Neural progenitor cell (in vitro differentiated cells): ENCODE measurements at regions not wholly inside any gene's neighbourhood (a gene's known extent, or its start where the extent isn't known, plus 50 kb on each side); places are given as distances from the start of the nearest gene placed in this dataset.
A peak's percentile ranks its signal among the peaks of the same experiment; 100 is the strongest.

Experiments
- DNase-seq: peaks from one replicate; pipeline ENCODE4 v3.0.0-alpha.2; 2016; ENCODE audit warnings: low spot score
- H2AFZ ChIP-seq: fragments of 200-600 bp; sonication (generic); replicated peaks from 2 replicates; pipeline ENCODE4 v1.6.1; 2016; ENCODE audit warnings: antibody characterized with exemption
- H3F3A ChIP-seq: fragments of 200-600 bp; sonication (generic); 2 replicates; pipeline ENCODE4 v1.6.1; 2016; ENCODE audit warnings: antibody characterized with exemption, low read depth
- H3K27ac ChIP-seq: fragments of 200-600 bp; sonication (generic); 2 replicates; pipeline ENCODE4 v1.5.1; 2016; ENCODE audit warnings: mild to moderate bottlenecking
- H3K27me3 ChIP-seq: fragments of 200-600 bp; sonication (generic); 2 replicates; pipeline ENCODE4 v1.6.1; 2016; ENCODE audit warnings: mild to moderate bottlenecking, moderate library complexity
- H3K36me3 ChIP-seq: fragments of 200-600 bp; sonication (generic); 2 replicates; pipeline ENCODE4 v1.5.1; 2016
- H3K4me1 ChIP-seq: fragments of 200-600 bp; sonication (generic); 2 replicates; pipeline ENCODE4 v1.6.1; 2016; ENCODE audit warnings: mixed run types
- H3K4me2 ChIP-seq: fragments of 200-600 bp; sonication (generic); 2 replicates; pipeline ENCODE4 v1.6.1; 2016
- H3K4me3 ChIP-seq: fragments of 200-600 bp; sonication (generic); 2 replicates; pipeline ENCODE4 v1.5.1; 2016
- H3K79me2 ChIP-seq: fragments of 200-600 bp; sonication (generic); 2 replicates; pipeline ENCODE4 v1.6.1; 2016; ENCODE audit warnings: low read depth
- H3K9ac ChIP-seq: fragments of 200-600 bp; sonication (generic); 2 replicates; pipeline ENCODE4 v1.6.1; 2016
- H3K9me3 ChIP-seq: fragments of 200-600 bp; sonication (generic); 2 replicates; pipeline ENCODE4 v1.5.1; 2016; ENCODE audit warnings: low read depth
- H4K20me1 ChIP-seq: fragments of 200-600 bp; sonication (generic); 2 replicates; pipeline ENCODE4 v1.6.1; 2016; ENCODE audit warnings: low read depth
- H3K27ac Mint-ChIP-seq: 3 replicates; pipeline ENCODE4 v1.8.0; 2021; ENCODE audit warnings: mixed read lengths
- H3K27me3 Mint-ChIP-seq: 2 replicates; pipeline ENCODE4 v1.8.0; 2022; ENCODE audit warnings: low read depth, mild to moderate bottlenecking, inconsistent platforms, moderate library complexity, mixed read lengths; ENCODE audit not compliant: insufficient read depth
- H3K36me3 Mint-ChIP-seq: 3 replicates; pipeline ENCODE4 v1.8.0; 2021; ENCODE audit warnings: mixed read lengths
- H3K4me1 Mint-ChIP-seq: 3 replicates; pipeline ENCODE4 v1.8.0; 2021; ENCODE audit warnings: mixed read lengths
- H3K4me3 Mint-ChIP-seq: 3 replicates; pipeline ENCODE4 v1.8.0; 2021; ENCODE audit warnings: mild to moderate bottlenecking, moderate library complexity, mixed read lengths
- H3K9me3 Mint-ChIP-seq: 3 replicates; pipeline ENCODE4 v1.8.0; 2020; ENCODE audit warnings: mixed read lengths
- CTCF ChIP-seq: fragments of 200-600 bp; sonication (generic); IDR thresholded peaks from 2 replicates; pipeline ENCODE4 v1.5.1; 2017; ENCODE audit warnings: antibody characterized with exemption, mild to moderate bottlenecking
- EZH2 ChIP-seq: fragments of 200-600 bp; sonication (generic); IDR thresholded peaks from 2 replicates; pipeline ENCODE4 v1.6.1; 2017; ENCODE audit warnings: antibody characterized with exemption, mild to moderate bottlenecking, moderate library complexity
- EZH2phosphoT487 ChIP-seq: fragments of 200-600 bp; sonication (generic); IDR thresholded peaks from 2 replicates; pipeline ENCODE4 v1.6.1; 2017; ENCODE audit warnings: antibody characterized with exemption

GRCh38 chr14:104512061-104512460 is 67.5 kb upstream of the C14orf180 start:
- no peak overlapping the region for H3K4me3 ChIP-seq
- Mint-ChIP-seq H3K4me3 (no peak overlapping the region), H3K27me3 (peaks cover 11% of the 10 kb centered on the region), H3K4me1 (peaks cover 3% of the 10 kb centered on the region), H3K36me3 (no peaks in the 10 kb centered on the region), H3K9me3 (peaks cover 22% of the 10 kb centered on the region), H3K27ac (no peak overlapping the region)
- H4K20me1 ChIP-seq, result no peaks in the 10 kb centered on the region
- H3K27ac ChIP-seq, result no peak overlapping the region
- DNase-seq, result no peak
- H3K4me2 ChIP-seq, result no peak overlapping the region
- no peak for TF ChIP-seq CTCF
- no peak for TF ChIP-seq EZH2phosphoT487
- no peak for TF ChIP-seq EZH2
- no peaks in the 10 kb centered on the region for H3K4me1 ChIP-seq
- no peaks in the 10 kb centered on the region for H3K36me3 ChIP-seq
- no peak overlapping the region for H2AFZ ChIP-seq
- H3K9ac ChIP-seq, result no peak overlapping the region
- no peaks in the 10 kb centered on the region for H3K9me3 ChIP-seq
- no peaks in the 10 kb centered on the region for H3K79me2 ChIP-seq
- no peaks in the 10 kb centered on the region for H3F3A ChIP-seq
- H3K27me3 ChIP-seq, result no peaks in the 10 kb centered on the region

GRCh38 chr14:104512771-104513640 is 66.6 kb upstream of the C14orf180 start:
- Histone ChIP-seq H3K9ac (no peak overlapping the region), H2AFZ (no peak overlapping the region), H3K27me3 (no peaks in the 10 kb centered on the region), H3K79me2 (no peaks in the 10 kb centered on the region), H3K9me3 (no peaks in the 10 kb centered on the region), H3K4me3 (no peak overlapping the region), H3K4me1 (no peaks in the 10 kb centered on the region), H3K36me3 (no peaks in the 10 kb centered on the region), H3K27ac (no peak overlapping the region), H3K4me2 (no peak overlapping the region), H3F3A (no peaks in the 10 kb centered on the region), H4K20me1 (no peaks in the 10 kb centered on the region)
- Mint-ChIP-seq H3K4me3 (no peak overlapping the region), H3K27ac (peak overlapping the region; percentile 53), H3K27me3 (peaks cover 14% of the 10 kb centered on the region), H3K9me3 (peaks cover 27% of the 10 kb centered on the region), H3K4me1 (no peaks in the 10 kb centered on the region), H3K36me3 (no peaks in the 10 kb centered on the region)
- TF ChIP-seq EZH2phosphoT487 (no peak), EZH2 (no peak), CTCF (no peak)
- DNase-seq, result no peak

- no peaks in the 10 kb centered on the region for H3K4me1 Mint-ChIP-seq
- Histone ChIP-seq H3K9me3 (no peaks in the 10 kb centered on the region), H3K36me3 (no peaks in the 10 kb centered on the region), H3K27ac (no peak overlapping the region), H2AFZ (no peak overlapping the region), H3K4me2 (no peak overlapping the region), H3K27me3 (no peaks in the 10 kb centered on the region), H3K4me3 (no peak overlapping the region), H3F3A (no peaks in the 10 kb centered on the region), H3K4me1 (no peaks in the 10 kb centered on the region), H3K9ac (no peak overlapping the region), H3K79me2 (no peaks in the 10 kb centered on the region), H4K20me1 (no peaks in the 10 kb centered on the region)
- peaks cover 16% of the 10 kb centered on the region for H3K27me3 Mint-ChIP-seq
- no peak overlapping the region for H3K4me3 Mint-ChIP-seq
- no peak for DNase-seq
- H3K27ac Mint-ChIP-seq, result peak overlapping the region; percentile 53
- no peaks in the 10 kb centered on the region for H3K36me3 Mint-ChIP-seq
- TF ChIP-seq EZH2phosphoT487 (no peak), CTCF (no peak), EZH2 (no peak)
- peaks cover 23% of the 10 kb centered on the region for H3K9me3 Mint-ChIP-seq
Measured at GRCh38 chr14:104513641-104514046, 65.9 kb upstream of the C14orf180 start.
